NCI-H524 (cell line): ENCODE measurements at regions not wholly inside any gene's neighbourhood (a gene's known extent, or its start where the extent isn't known, plus 50 kb on each side); places are given as distances from the start of the nearest gene placed in this dataset.

ENCODE experiments used
- DNase-seq, 2 experiments: peaks; one replicate each; lab custom pipeline; 2025; lab: John Stamatoyannopoulos, UW

- DNase-seq = no peak
These were observed 135.8 kb upstream of the AJAP1 start for GRCh38 chr1:4518621-4519020.

- DNase-seq = no peak
These were observed 134.5 kb upstream of the AJAP1 start for GRCh38 chr1:4519954-4520353.

GRCh38 chr1:4523551-4523950 lies 130.9 kb upstream of the AJAP1 start:
- DNase-seq = no peak

GRCh38 chr1:4526747-4527146 lies 127.7 kb upstream of the AJAP1 start:
- no peak for DNase-seq

GRCh38 chr1:4527819-4528218 lies 126.6 kb upstream of the AJAP1 start:
- peak in 1 of 2 experiments; percentile 4 for DNase-seq

GRCh38 chr1:4528590-4528989 lies 125.8 kb upstream of the AJAP1 start:
- no peak for DNase-seq

GRCh38 chr1:4529446-4530165 lies 124.8 kb upstream of the AJAP1 start:
- no peak for DNase-seq

- DNase-seq = no peak
These were observed 124.1 kb upstream of the AJAP1 start for GRCh38 chr1:4530166-4530785.

GRCh38 chr1:4531842-4532241 lies 122.6 kb upstream of the AJAP1 start:
- DNase-seq = no peak

- DNase-seq = no peak
These were observed 121.8 kb upstream of the AJAP1 start for GRCh38 chr1:4532656-4533055.

GRCh38 chr1:4546911-4547310 lies 107.5 kb upstream of the AJAP1 start:
- no peak for DNase-seq

GRCh38 chr1:4549930-4550329 lies 104.5 kb upstream of the AJAP1 start:
- DNase-seq = no peak

- DNase-seq = no peak
These were observed 103.5 kb upstream of the AJAP1 start for GRCh38 chr1:4550941-4551340.

GRCh38 chr1:4551706-4552105 lies 102.7 kb upstream of the AJAP1 start:
- DNase-seq = no peak

GRCh38 chr1:4553761-4554160 lies 100.6 kb upstream of the AJAP1 start:
- DNase-seq = no peak

GRCh38 chr1:4554271-4554865 lies 100.0 kb upstream of the AJAP1 start:
- DNase-seq = no peak

GRCh38 chr1:4557949-4558348 lies 96.5 kb upstream of the AJAP1 start:
- DNase-seq = no peak

GRCh38 chr1:4561205-4561604 lies 93.2 kb upstream of the AJAP1 start:
- no peak for DNase-seq

- DNase-seq = no peak
These were observed 92.1 kb upstream of the AJAP1 start for GRCh38 chr1:4562321-4562720.

- no peak for DNase-seq
These were observed 90.8 kb upstream of the AJAP1 start for GRCh38 chr1:4563586-4563985.

- DNase-seq = no peak
These were observed 90.4 kb upstream of the AJAP1 start for GRCh38 chr1:4564051-4564450.

GRCh38 chr1:4565166-4565565 lies 89.2 kb upstream of the AJAP1 start:
- DNase-seq = no peak

- DNase-seq = no peak
These were observed 88.5 kb upstream of the AJAP1 start for GRCh38 chr1:4565801-4566449.
